Stimulated activated CD4-positive, alpha-beta T cell treated with anti-CD3 and anti-CD28 coated beads, Interleukin-4, amount 100 ng/mL, for 24 hours (primary cell): ENCODE measurements at regions not wholly inside any gene's neighbourhood (a gene's known extent, or its start where the extent isn't known, plus 50 kb on each side); places are given as distances from the start of the nearest gene placed in this dataset.

ENCODE experiments used
- DNase-seq: peaks from one replicate; pipeline ENCODE4 v3.0.0-alpha.2; 2020

DNA sequence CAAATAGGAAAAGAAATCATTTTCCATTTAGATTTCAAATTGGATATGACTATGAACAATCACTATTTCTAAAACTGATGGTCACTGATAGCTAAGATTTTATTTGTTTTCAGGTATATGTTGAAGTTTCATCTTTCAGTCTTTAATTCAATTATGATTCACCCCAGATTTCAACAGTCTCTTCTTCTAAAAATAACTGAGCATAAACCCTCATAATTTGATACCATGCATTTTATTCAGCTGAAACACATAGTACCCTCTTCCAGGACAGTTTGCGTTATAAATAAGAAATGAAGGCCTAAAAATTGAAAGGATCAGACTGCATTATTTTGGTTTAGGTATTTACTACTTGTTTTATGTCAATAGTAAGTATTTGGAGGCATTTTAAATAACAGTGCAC is 428.5 kb upstream of the NBEA start:
- DNase-seq: no peak

- DNase-seq: no peak
Observed at GRCh38 chr13:34515201-34515600, 426.9 kb upstream of the NBEA start.

DNA sequence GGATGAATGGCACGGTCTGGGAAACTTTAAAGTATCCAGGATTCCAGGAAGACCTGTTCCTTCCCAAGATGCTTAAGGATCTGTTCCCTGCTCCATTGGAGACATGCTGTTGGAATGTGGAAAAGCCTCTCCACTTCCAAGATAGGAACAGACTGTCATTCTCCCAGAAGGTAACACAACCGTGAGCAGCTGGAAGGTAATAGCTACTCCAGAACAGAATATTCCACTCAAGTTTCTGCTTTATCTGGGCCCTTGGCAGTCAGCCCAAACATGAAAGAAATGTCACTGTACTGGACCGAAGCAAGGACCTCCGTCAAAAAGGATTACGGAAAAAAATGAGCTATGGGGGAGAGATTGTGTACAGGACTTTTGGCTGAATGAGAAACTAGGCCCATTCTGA is 420.9 kb upstream of the NBEA start:
- no peak for DNase-seq

DNA sequence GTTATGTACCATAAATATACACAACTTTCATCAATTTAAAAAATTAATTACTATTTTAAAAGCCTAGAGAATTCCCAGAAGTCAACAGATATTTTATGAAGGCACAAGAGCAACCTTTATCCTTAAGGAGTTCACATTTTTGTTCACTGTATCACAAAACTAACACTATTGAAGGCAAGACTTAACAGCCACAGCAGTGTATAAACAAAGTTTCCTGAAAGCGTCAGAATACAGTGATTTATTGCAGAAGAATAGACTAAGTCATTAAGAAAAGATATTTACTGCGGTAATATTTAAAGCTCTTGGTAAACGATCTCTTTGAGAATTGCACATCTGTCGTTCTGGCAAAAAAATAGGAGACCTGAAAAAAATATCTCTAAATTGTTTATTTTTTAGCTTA is 419.3 kb upstream of the NBEA start:
- DNase-seq: no peak

DNA sequence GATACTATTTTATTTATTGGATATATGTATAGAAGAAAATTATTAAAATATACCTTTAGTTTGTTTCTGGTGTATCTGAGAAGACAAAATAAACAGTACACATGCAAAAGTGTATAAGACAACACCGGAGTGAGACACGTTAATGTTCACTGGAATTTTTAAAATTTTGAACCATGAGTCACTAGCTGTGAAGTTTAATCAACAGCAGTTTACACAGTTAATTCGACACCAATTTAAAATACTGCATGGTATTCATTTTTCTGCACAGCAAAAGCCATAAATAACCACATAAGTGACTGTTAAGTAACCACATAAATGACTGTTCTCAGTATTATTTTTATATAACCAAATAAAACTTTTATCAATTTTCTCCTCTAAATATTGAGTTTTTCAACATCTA is 418.7 kb upstream of the NBEA start:
- no peak for DNase-seq

DNA sequence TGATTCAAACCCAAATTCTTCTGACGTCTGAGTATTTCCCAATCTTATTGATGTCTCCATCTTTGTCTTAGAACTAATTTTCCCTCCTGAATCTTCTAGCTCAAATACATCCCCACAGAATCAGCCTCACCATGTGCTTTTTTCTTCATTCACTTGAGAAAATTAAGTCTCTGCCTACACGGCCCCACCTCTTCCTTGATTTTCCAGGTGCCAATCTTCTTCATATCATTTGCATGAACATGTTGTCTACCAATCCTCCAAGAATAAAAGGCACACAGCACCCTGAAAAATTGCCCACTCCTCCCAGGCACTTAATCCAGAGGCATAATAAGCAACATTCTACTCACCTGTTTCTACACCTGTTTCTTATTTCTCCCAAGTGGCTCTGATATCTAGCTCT is 408.1 kb upstream of the NBEA start:
- DNase-seq: no peak

DNA sequence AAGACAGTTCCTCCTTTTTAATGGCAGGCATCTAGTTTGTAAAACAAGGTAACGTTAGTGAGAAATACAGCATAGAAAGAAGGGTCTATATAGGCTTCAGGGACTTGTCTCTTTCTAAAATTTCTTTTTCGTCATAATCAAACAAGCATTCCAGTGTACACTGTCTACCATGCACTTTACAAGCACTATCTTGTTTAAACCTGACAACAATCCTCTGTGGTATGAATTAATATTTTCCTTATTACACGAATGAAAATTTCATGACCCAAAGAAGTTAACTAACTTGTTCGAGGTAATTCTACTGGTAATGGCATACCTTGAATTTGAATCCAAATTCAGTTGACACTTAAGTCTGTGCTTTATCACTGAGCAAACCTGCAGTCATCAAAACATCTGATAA is 399.7 kb upstream of the NBEA start:
- DNase-seq: no peak

DNA sequence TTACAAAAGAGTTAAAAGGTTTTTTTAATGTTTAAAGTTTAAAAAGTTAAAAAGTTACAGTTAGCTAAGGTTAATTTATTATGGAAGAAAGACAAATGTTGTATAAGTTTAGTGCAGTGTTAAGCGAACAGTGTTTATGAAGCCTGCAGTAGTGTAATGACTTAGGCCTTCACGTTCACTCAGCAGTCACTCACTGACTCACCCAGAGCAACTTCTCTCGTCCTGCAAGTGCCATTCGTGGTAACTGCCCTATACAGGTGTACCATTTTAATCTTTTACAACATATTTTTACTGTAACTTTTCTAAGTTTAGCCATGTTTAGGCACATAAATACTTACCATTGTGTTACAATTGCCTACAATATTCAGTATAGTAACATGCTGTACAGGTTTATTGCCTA is 398.2 kb upstream of the NBEA start:
- DNase-seq: no peak

- no peak for DNase-seq
Observed at GRCh38 chr13:34545461-34545860, 396.6 kb upstream of the NBEA start.

- no peak for DNase-seq
Observed at GRCh38 chr13:34546344-34547250, 395.5 kb upstream of the NBEA start.

- no peak for DNase-seq
Observed at GRCh38 chr13:34547929-34548328, 394.1 kb upstream of the NBEA start.

DNA sequence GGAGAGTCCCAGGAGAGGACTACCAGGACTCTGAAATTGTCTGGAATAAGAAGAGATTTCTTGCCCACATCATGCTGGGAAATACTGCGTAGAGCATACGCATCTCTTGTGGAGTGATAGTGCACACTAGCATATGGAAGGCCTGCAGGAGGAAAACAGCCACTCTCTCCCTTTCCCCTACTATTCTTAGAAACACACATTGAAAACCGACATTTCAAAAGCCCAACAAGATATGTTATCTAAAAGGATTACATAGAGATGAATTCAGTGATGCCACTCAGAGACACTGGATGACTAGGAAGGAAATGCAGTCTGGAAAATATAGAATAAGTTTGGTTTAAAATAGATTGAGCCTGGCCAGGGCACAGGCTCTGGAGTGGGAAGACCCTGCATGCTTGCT is 388.7 kb upstream of the NBEA start:
- DNase-seq: no peak

DNA sequence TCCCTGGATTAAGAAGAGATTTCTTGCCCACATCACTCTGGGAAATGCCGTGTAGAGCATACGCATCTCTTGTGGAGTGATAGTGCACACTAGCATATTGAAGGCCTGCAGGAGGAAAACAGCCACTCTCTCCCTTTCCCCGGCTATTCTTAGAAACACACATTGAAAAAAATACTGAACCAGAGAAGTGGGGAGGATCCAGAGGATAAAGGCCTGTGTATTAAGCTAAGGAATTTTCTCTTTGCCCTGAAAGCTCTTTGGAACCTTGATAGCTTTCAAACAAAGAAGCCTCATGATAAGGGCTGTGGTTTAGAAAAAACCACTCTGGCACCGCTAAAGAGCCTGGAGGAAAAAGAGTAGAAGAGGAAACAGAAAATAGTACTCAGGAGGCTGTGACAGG is 386.1 kb upstream of the NBEA start:
- DNase-seq: no peak

- DNase-seq: no peak
Observed at GRCh38 chr13:34561033-34561432, 381.0 kb upstream of the NBEA start.

- no peak for DNase-seq
Observed at GRCh38 chr13:34567597-34567996, 374.5 kb upstream of the NBEA start.

DNA sequence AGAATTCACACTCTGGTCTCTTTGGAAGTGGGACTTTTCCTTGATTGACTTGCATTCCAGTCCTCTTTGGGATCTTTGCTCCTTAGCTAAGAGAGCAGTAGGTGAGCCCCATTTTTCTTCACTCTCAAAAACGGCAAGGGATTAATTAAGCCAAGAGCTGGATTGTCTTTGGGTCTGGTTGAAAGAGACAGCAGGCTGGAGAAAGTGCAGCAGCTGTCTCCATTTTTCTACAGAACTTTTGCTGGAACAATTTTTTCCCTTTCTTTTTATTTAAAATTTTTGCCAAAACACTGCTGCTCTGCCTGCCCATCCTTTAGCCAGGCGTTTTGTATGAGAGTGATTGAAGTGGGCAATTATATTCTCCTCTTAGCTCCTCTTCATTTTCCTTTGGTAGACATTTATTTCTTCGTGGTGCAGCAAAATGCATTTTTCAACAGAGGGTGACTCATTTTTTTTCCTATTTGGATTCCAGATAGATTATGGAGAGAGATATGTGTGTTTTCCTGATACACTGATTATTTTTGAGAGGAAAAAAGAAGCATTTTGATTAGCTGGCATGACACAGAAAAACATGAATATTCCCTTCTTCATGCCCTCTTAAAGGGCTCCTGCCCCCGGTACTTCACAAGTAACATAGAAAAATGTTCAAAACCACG is 371.2 kb upstream of the NBEA start:
- no peak for DNase-seq

GRCh38 chr13:34571716-34572115 is 370.4 kb upstream of the NBEA start:
- DNase-seq: no peak

- DNase-seq: no peak
Observed at GRCh38 chr13:34577051-34577450, 365.0 kb upstream of the NBEA start.

- DNase-seq: no peak
Observed at GRCh38 chr13:34578471-34578870, 363.6 kb upstream of the NBEA start.

DNA sequence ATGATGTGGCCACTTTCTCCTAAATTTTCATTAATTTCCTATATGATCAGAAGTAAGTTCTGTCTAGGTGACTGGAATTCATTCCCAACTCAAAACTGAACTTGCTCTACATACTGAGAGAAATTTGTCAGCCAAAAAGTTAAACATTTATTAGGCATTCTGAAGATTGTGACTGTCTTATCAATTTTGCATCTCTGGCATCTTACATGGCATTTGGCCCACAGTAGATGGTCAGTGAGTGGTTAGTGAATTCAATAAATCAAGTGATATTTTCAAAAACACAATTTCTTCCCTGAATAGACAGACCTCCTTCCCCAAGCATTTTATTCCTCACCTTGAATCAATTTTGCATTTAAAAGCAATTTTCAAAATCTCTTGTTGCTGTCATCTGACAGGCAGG is 363.2 kb upstream of the NBEA start:
- no peak for DNase-seq

DNA sequence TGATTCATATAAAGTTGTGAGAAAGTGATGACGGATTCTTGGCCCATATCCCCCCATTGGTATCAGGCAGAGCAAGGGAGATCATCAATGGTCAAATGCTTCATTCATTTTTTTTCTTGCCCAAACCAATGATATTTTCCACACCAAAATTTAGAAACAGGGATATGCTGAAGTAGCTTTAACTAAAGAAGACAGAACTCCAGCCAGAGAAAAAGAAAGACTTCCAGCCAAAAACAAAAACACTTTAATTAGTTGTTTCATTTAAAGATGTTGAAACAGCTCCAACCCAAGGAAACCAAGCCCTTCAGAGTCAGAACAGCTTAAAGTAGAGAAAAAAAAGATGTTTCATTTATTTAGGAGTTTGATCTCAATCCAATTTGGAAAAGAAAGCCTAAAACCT is 358.9 kb upstream of the NBEA start:
- no peak for DNase-seq

DNA sequence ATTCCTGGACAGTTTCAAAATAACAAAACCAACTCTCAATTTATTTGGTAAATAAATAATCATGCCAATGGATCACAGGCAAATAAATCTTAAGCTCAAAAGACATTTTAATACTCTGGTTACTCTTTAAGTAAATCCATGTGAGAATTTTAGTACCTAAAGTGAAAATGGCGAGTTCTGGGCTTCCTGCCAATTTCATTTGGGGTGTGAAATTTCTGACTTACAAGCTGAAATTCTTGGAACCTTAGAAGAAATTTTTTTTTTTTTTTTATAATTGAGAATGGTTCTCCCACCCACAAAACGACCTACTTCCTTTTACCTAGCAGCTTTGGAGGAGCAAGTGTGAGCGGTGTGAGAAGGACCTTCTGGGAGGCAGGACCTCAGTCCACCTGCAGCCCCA is 354.5 kb upstream of the NBEA start:
- DNase-seq: no peak

- DNase-seq: no peak
Observed at GRCh38 chr13:34588362-34588761, 353.7 kb upstream of the NBEA start.

GRCh38 chr13:34589581-34589980 is 352.5 kb upstream of the NBEA start:
- DNase-seq: no peak

GRCh38 chr13:34591129-34591528 is 350.9 kb upstream of the NBEA start:
- no peak for DNase-seq
